ENCODE measurements at regions not wholly inside any gene's neighbourhood (a gene's known extent, or its start where the extent isn't known, plus 50 kb on each side); places are given as distances from the start of the nearest gene placed in this dataset.

- Histone ChIP-seq H3K4ac (ENCODE audit: low read depth in 1 of 2, low read length in 2 of 2) (no peak overlapping the region), H3K4me2 (ENCODE audit: low read length, poor library complexity, severe bottlenecking) (no peak overlapping the region), H4K91ac (ENCODE audit: low read length) (no peak overlapping the region), H3K23ac (ENCODE audit: low read length in 2 of 2) (no peak overlapping the region), H3K79me1 (replicated peaks; ENCODE audit: low read length, poor library complexity, severe bottlenecking) (no peaks in the 10 kb centered on the region), H3K4me3 (ENCODE audit: insufficient read depth in 1 of 2, low read depth in 1 of 2, low read length in 2 of 2) (no peak overlapping the region), H2BK120ac (ENCODE audit: low read depth, low read length) (no peak overlapping the region), H3K18ac (ENCODE audit: low read depth in 1 of 2, low read length in 2 of 2) (no peak overlapping the region), H3K14ac (ENCODE audit: low read length in 2 of 2) (no peak overlapping the region), H3K9me3 (ENCODE audit: control insufficient read depth, low read length) (no peaks in the 10 kb centered on the region), H2BK15ac (ENCODE audit: low read depth, poor library complexity, severe bottlenecking) (no peak overlapping the region), H2AK5ac (ENCODE audit: low read length, severe bottlenecking) (no peak overlapping the region), H2BK12ac (ENCODE audit: low read length in 2 of 2) (no peak overlapping the region), H3K36me3 (ENCODE audit: control insufficient read depth in 1 of 2, insufficient read depth in 2 of 2, low read depth in 1 of 2, low read length in 2 of 2) (no peaks in the 10 kb centered on the region), H2BK5ac (ENCODE audit: low read depth, low read length, poor library complexity, severe bottlenecking) (no peak overlapping the region), H3K4me1 (ENCODE audit: control insufficient read depth, insufficient read depth, low read depth, low read length) (no peaks in the 10 kb centered on the region), H2AFZ (ENCODE audit: low read depth, low read length) (no peak overlapping the region), H3K27ac (ENCODE audit: low read length, poor library complexity, severe bottlenecking) (no peak overlapping the region), H3K27me3 (ENCODE audit: control insufficient read depth in 1 of 2, insufficient read depth in 1 of 2, low read length in 2 of 2) (peaks cover 5 to 6% of the 10 kb centered on the region in 2 experiments), H3K9ac (ENCODE audit: low read length) (no peak overlapping the region), H4K8ac (ENCODE audit: low read length) (no peak overlapping the region)
- 85% methylated on average over 6 of the region's 6 CpGs for WGBS
- DNase-seq = no peak
Observed at GRCh38 chr14:76264384-76264783, 111.6 kb upstream of the ESRRB start.

DNA sequence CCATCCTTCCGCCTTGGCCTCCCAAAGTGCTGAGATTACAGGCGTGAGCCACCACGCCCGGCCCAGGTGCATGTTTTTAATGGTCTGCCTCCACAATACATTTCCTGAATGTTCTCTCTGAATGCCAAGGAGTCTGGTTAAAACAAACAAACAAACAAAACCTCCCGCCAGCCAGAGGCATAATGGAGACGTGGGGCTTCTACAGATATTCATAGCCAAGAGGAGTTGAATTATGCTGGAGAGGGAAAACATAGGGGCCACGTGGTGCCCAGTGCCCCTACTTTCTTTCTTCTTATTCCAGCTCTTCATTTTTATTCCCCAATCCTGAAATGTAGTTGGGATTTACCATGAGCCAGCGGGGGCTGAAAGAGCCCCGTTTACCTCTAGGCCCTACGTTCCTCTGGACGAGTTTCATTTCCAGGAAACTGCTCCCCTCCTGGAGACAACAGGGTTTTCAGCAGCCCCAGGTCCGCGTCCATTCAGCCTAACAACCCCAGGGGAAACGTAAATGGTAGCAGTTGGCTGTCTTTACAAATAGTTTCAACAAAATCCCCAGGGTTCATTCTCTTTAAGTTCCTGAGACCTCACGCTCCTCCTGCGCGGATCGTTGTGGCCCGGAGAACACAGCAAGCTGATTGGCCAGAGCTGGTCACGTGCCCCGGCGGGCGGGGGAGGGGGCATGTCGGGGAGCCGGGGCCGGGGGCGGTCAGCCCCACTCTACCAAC is 108.5 kb upstream of the ESRRB start:
- Histone ChIP-seq H3K9me3 (ENCODE audit: control insufficient read depth, low read length) (no peaks in the 10 kb centered on the region), H3K4ac (ENCODE audit: low read depth in 1 of 2, low read length in 2 of 2) (no peak overlapping the region), H2BK12ac (ENCODE audit: low read length in 2 of 2) (no peak overlapping the region), H3K4me1 (ENCODE audit: control insufficient read depth, insufficient read depth, low read depth, low read length) (no peaks in the 10 kb centered on the region), H3K36me3 (ENCODE audit: control insufficient read depth in 1 of 2, insufficient read depth in 2 of 2, low read depth in 1 of 2, low read length in 2 of 2) (no peaks in the 10 kb centered on the region), H2AFZ (ENCODE audit: low read depth, low read length) (no peak overlapping the region), H3K4me2 (ENCODE audit: low read length, poor library complexity, severe bottlenecking) (no peak overlapping the region), H3K27ac (ENCODE audit: low read length, poor library complexity, severe bottlenecking) (no peak overlapping the region), H4K8ac (ENCODE audit: low read length) (no peak overlapping the region), H3K14ac (ENCODE audit: low read length in 2 of 2) (no peak overlapping the region), H2AK5ac (ENCODE audit: low read length, severe bottlenecking) (no peak overlapping the region), H3K23ac (ENCODE audit: low read length in 2 of 2) (no peak overlapping the region), H4K91ac (ENCODE audit: low read length) (no peak overlapping the region), H3K27me3 (ENCODE audit: control insufficient read depth in 1 of 2, insufficient read depth in 1 of 2, low read length in 2 of 2) (peaks cover 19 to 35% of the 10 kb centered on the region in 2 experiments), H2BK5ac (ENCODE audit: low read depth, low read length, poor library complexity, severe bottlenecking) (no peak overlapping the region), H3K18ac (ENCODE audit: low read depth in 1 of 2, low read length in 2 of 2) (no peak overlapping the region), H3K79me1 (replicated peaks; ENCODE audit: low read length, poor library complexity, severe bottlenecking) (no peaks in the 10 kb centered on the region), H3K4me3 (ENCODE audit: insufficient read depth in 1 of 2, low read depth in 1 of 2, low read length in 2 of 2) (peak overlapping the region in 1 of 2 experiments; percentile 85), H2BK120ac (ENCODE audit: low read depth, low read length) (no peak overlapping the region), H3K9ac (ENCODE audit: low read length) (peak overlapping the region; percentile 83), H2BK15ac (ENCODE audit: low read depth, poor library complexity, severe bottlenecking) (no peak overlapping the region)
- WGBS = 68% methylated on average over 17 of the region's 27 CpGs
- no peak for DNase-seq

DNA sequence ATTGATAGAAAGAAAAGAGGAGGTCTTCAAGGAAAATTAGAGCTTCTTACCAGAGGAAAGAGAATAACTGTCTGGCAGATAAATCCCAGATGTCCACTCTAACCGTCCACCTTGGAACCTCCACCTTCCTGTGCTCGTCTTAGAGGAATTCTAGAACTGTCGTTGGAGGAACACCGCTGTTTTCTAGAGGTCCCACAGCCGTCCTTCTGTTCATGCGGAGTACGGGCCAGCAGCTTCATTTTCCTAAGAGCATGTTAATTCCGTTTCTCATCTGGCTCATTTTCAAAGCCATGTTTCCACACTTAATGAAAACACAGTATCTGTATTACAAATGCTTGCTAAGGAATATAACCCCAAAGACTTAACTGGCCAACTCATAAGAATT is 107.9 kb upstream of the ESRRB start:
- H2BK120ac ChIP-seq (ENCODE audit: low read depth, low read length) = no peak overlapping the region
- H2BK15ac ChIP-seq (ENCODE audit: low read depth, poor library complexity, severe bottlenecking) = no peak overlapping the region
- no peak overlapping the region for H3K14ac ChIP-seq (ENCODE audit: low read length in 2 of 2)
- no peak overlapping the region for H3K23ac ChIP-seq (ENCODE audit: low read length in 2 of 2)
- no peak overlapping the region for H4K91ac ChIP-seq (ENCODE audit: low read length)
- H3K4ac ChIP-seq (ENCODE audit: low read depth in 1 of 2, low read length in 2 of 2) = no peak overlapping the region
- peak overlapping the region in 1 of 2 experiments; percentile 85 for H3K4me3 ChIP-seq (ENCODE audit: insufficient read depth in 1 of 2, low read depth in 1 of 2, low read length in 2 of 2)
- no peak overlapping the region for H2AFZ ChIP-seq (ENCODE audit: low read depth, low read length)
- no peaks in the 10 kb centered on the region for H3K36me3 ChIP-seq (ENCODE audit: control insufficient read depth in 1 of 2, insufficient read depth in 2 of 2, low read depth in 1 of 2, low read length in 2 of 2)
- H2AK5ac ChIP-seq (ENCODE audit: low read length, severe bottlenecking) = no peak overlapping the region
- H2BK5ac ChIP-seq (ENCODE audit: low read depth, low read length, poor library complexity, severe bottlenecking) = no peak overlapping the region
- H3K4me2 ChIP-seq (ENCODE audit: low read length, poor library complexity, severe bottlenecking) = no peak overlapping the region
- H3K27ac ChIP-seq (ENCODE audit: low read length, poor library complexity, severe bottlenecking) = no peak overlapping the region
- DNase-seq = no peak
- H3K18ac ChIP-seq (ENCODE audit: low read depth in 1 of 2, low read length in 2 of 2) = no peak overlapping the region
- 63% methylated on average over 8 of the region's 8 CpGs for whole genome bisulfite sequencing
- no peaks in the 10 kb centered on the region for H3K9me3 ChIP-seq (ENCODE audit: control insufficient read depth, low read length)
- no peak overlapping the region for H4K8ac ChIP-seq (ENCODE audit: low read length)
- peak overlapping the region; percentile 83 for H3K9ac ChIP-seq (ENCODE audit: low read length)
- no peaks in the 10 kb centered on the region for H3K4me1 ChIP-seq (ENCODE audit: control insufficient read depth, insufficient read depth, low read depth, low read length)
- no peak overlapping the region for H2BK12ac ChIP-seq (ENCODE audit: low read length in 2 of 2)
- no peaks in the 10 kb centered on the region for H3K79me1 ChIP-seq (replicated peaks; ENCODE audit: low read length, poor library complexity, severe bottlenecking)
- peaks cover 19 to 41% of the 10 kb centered on the region in 2 experiments for H3K27me3 ChIP-seq (ENCODE audit: control insufficient read depth in 1 of 2, insufficient read depth in 1 of 2, low read length in 2 of 2)

DNA sequence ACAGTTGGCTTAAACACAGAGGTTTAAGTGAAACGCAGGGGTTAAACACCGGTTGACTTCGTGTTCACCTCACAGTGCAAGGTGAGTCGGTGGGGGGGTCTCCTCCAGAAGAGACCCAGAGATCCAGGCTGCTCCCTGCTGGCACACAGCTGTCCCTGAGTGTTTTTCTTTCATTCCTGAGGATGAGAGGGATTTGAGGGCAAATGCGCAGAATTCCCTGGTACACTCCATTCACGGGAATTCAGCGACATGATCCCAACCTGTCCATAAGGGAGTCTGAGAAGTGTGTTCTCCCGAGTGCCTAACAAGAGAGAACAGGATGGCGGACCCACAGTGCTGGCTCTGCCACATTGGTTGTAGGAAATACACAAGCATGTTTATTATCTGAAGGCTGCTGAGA is 107.2 kb upstream of the ESRRB start:
- Histone ChIP-seq H2BK120ac (ENCODE audit: low read depth, low read length) (no peak overlapping the region), H3K18ac (ENCODE audit: low read depth in 1 of 2, low read length in 2 of 2) (no peak overlapping the region), H3K9me3 (ENCODE audit: control insufficient read depth, low read length) (no peaks in the 10 kb centered on the region), H3K36me3 (ENCODE audit: control insufficient read depth in 1 of 2, insufficient read depth in 2 of 2, low read depth in 1 of 2, low read length in 2 of 2) (no peaks in the 10 kb centered on the region), H2BK5ac (ENCODE audit: low read depth, low read length, poor library complexity, severe bottlenecking) (no peak overlapping the region), H3K9ac (ENCODE audit: low read length) (no peak overlapping the region), H2AK5ac (ENCODE audit: low read length, severe bottlenecking) (no peak overlapping the region), H2AFZ (ENCODE audit: low read depth, low read length) (no peak overlapping the region), H3K4me3 (ENCODE audit: insufficient read depth in 1 of 2, low read depth in 1 of 2, low read length in 2 of 2) (peak overlapping the region in 1 of 2 experiments; percentile 85), H3K79me1 (replicated peaks; ENCODE audit: low read length, poor library complexity, severe bottlenecking) (no peaks in the 10 kb centered on the region), H3K23ac (ENCODE audit: low read length in 2 of 2) (no peak overlapping the region), H3K4me2 (ENCODE audit: low read length, poor library complexity, severe bottlenecking) (no peak overlapping the region), H3K14ac (ENCODE audit: low read length in 2 of 2) (no peak overlapping the region), H2BK12ac (ENCODE audit: low read length in 2 of 2) (no peak overlapping the region), H3K27me3 (ENCODE audit: control insufficient read depth in 1 of 2, insufficient read depth in 1 of 2, low read length in 2 of 2) (peaks cover 19 to 44% of the 10 kb centered on the region in 2 experiments), H3K4me1 (ENCODE audit: control insufficient read depth, insufficient read depth, low read depth, low read length) (no peaks in the 10 kb centered on the region), H2BK15ac (ENCODE audit: low read depth, poor library complexity, severe bottlenecking) (no peak overlapping the region), H3K4ac (ENCODE audit: low read depth in 1 of 2, low read length in 2 of 2) (no peak overlapping the region), H4K8ac (ENCODE audit: low read length) (no peak overlapping the region), H3K27ac (ENCODE audit: low read length, poor library complexity, severe bottlenecking) (no peak overlapping the region), H4K91ac (ENCODE audit: low read length) (no peak overlapping the region)
- 78% methylated on average over 9 of the region's 9 CpGs for WGBS
- no peak for DNase-seq

All from mesenchymal stem cell (in vitro differentiated cells and primary cell).